HepG2 (cell line): ENCODE measurements at regions not wholly inside any gene's neighbourhood (a gene's known extent, or its start where the extent isn't known, plus 50 kb on each side); places are given as distances from the start of the nearest gene placed in this dataset.

Experiments used
- ATAC-seq: fragments of 200-7000 bp; cut with Tn5 transposase; 3 replicates; pipeline ENCODE4 v1.9.1; 2020; ENCODE audit warnings: mild to moderate bottlenecking, moderate library complexity
- BruUV-seq: library from RNA; stranded (reverse); fragments of 400-500 nt; replicated peaks from 2 replicates; lab custom pipeline; 2021; lab: Mats Ljungman, UMichigan
- CTCF ChIA-PET: fragments of 300-600 bp; formaldehyde crosslinking; extraction: SDS; loops from one replicate; lab custom pipeline; 2021; ENCODE audit warnings: low total read pairs, inconsistent platforms, low intra/inter-chr PET ratio; lab: Yijun Ruan, JAX
- POLR2A ChIA-PET: fragments of 350-600 bp; sonication (Branson Sonifier 250); formaldehyde crosslinking; loops from one replicate; lab custom pipeline; 2020; ENCODE audit warnings: antibody characterized with exemption, inconsistent platforms; lab: Yijun Ruan, JAX
- DNase-seq: peaks from one replicate; pipeline ENCODE4 v3.0.0-alpha.2; 2015; ENCODE audit warnings: low spot score
- FAIRE-seq: peaks from 3 replicates; lab custom pipeline; 2011; peaks lifted over from hg19 to GRCh38; lab: Jason Lieb, UNC
- H2AFZ ChIP-seq: one replicate; pipeline ENCODE4 v1.6.1; 2011; ENCODE audit warnings: low read length, inconsistent platforms
- H3K27ac ChIP-seq: fragments of 300-600 bp; 3 replicates; pipeline ENCODE4 v1.8.0; 2011; ENCODE audit warnings: mixed run types, mild to moderate bottlenecking, mixed read lengths, low read length, inconsistent platforms; ENCODE audit not compliant: insufficient read depth; ENCODE audit errors: extremely low read length
- H3K27me3 ChIP-seq, 2 experiments: fragments of 200-600 bp in 1 of 2; 2 replicates in 1 of 2; 3 replicates in 1 of 2; pipeline versions ENCODE4 v1.6.0 to v1.8.0; 2011; ENCODE audit warnings: low read length in 2 of 2, mild to moderate bottlenecking in 2 of 2, moderate library complexity in 2 of 2, inconsistent platforms in 1 of 2; ENCODE audit not compliant: insufficient read depth in 2 of 2, control insufficient read depth in 1 of 2
- H3K36me3 ChIP-seq, 2 experiments: fragments of 200-600 bp in 1 of 2; replicated peaks in 1 of 2; 2 replicates in 1 of 2; 3 replicates in 1 of 2; pipeline versions ENCODE4 v1.5.1 to v1.8.0; 2011; ENCODE audit warnings: low read length in 2 of 2, inconsistent platforms in 1 of 2; ENCODE audit not compliant: insufficient read depth in 2 of 2, control insufficient read depth in 1 of 2
- H3K4me1 ChIP-seq: 2 replicates; pipeline ENCODE4 v1.5.1; 2012; ENCODE audit warnings: low read length, inconsistent platforms; ENCODE audit not compliant: insufficient read depth
- H3K4me2 ChIP-seq: 2 replicates; pipeline ENCODE4 v1.6.0; 2011; ENCODE audit warnings: low read depth, low read length, inconsistent platforms
- H3K4me3 ChIP-seq, 3 experiments: fragments of 200-600 bp in 1 of 3; sonication (generic), shearing (Covaris generic) in 1 of 3; replicated peaks in 1 of 3; 2 replicates each; pipeline ENCODE4 v1.5.1; 2011 to 2016; ENCODE audit warnings: low read length in 3 of 3, inconsistent platforms in 2 of 3, low read depth in 2 of 3, mild to moderate bottlenecking in 2 of 3, control low read depth in 1 of 3, mixed read lengths in 1 of 3; ENCODE audit not compliant: insufficient read depth in 1 of 3
- H3K79me2 ChIP-seq: one replicate; pipeline ENCODE4 v1.6.1; 2011; ENCODE audit warnings: low read length, inconsistent platforms; ENCODE audit not compliant: insufficient read depth
- H3K9ac ChIP-seq: 2 replicates; pipeline ENCODE4 v1.6.0; 2011; ENCODE audit warnings: mild to moderate bottlenecking, low read depth, low read length, inconsistent platforms; ENCODE audit not compliant: insufficient read depth
- H3K9me3 ChIP-seq: 2 replicates; pipeline ENCODE4 v1.5.1; 2012; ENCODE audit warnings: mild to moderate bottlenecking, low read length
- H4K20me1 ChIP-seq: 2 replicates; pipeline ENCODE4 v1.6.0; 2011; ENCODE audit warnings: inconsistent platforms, mild to moderate bottlenecking, low read length, moderate library complexity; ENCODE audit not compliant: insufficient read depth
- CREB1 ChIP-seq, 2 experiments: fragments of 450-650 bp in 1 of 2; IDR thresholded peaks; 2 replicates each; pipeline ENCODE4 v1.6.1; 2016 to 2017; ENCODE audit warnings: control low read depth in 1 of 2, mild to moderate bottlenecking in 1 of 2, missing compliant biosample characterization in 1 of 2, missing genetic modification characterization in 1 of 2
- GTF3A ChIP-seq: sonication (generic); formaldehyde crosslinking; conservative IDR thresholded peaks from 2 replicates; pipeline ENCODE4 v1.4.0; 2020; ENCODE audit warnings: mild to moderate bottlenecking, missing genetic modification reagents
- JDP2 ChIP-seq: sonication (generic); formaldehyde crosslinking; IDR thresholded peaks from 2 replicates; pipeline ENCODE4 v1.8.1; 2022; ENCODE audit warnings: missing genetic modification reagents, borderline replicate concordance
- ONECUT2 ChIP-seq: sonication (generic); formaldehyde crosslinking; IDR thresholded peaks from 2 replicates; pipeline ENCODE4 v1.4.0; 2020; ENCODE audit warnings: missing genetic modification reagents
- POGZ ChIP-seq: sonication (generic); formaldehyde crosslinking; IDR thresholded peaks from 2 replicates; pipeline ENCODE4 v1.4.0; 2020; ENCODE audit warnings: mild to moderate bottlenecking, missing genetic modification reagents
- RARA ChIP-seq: IDR thresholded peaks from 2 replicates; pipeline ENCODE4 v1.6.1; 2016; ENCODE audit warnings: missing genetic modification reagents, missing compliant biosample characterization
- RBAK ChIP-seq: sonication (generic); formaldehyde crosslinking; IDR thresholded peaks from 2 replicates; pipeline ENCODE4 v1.5.1; 2020; ENCODE audit warnings: mild to moderate bottlenecking, missing genetic modification reagents
- SKI ChIP-seq: fragments of 450-650 bp; IDR thresholded peaks from one replicate; pipeline ENCODE4 v1.6.1; 2018; ENCODE audit warnings: mild to moderate bottlenecking; ENCODE audit not compliant: partially characterized antibody
- SRF ChIP-seq: IDR thresholded peaks from 2 replicates; pipeline ENCODE4 v1.6.1; 2011; ENCODE audit warnings: mild to moderate bottlenecking, low read depth, low read length, moderate library complexity
- ZBTB21 ChIP-seq: sonication (generic); formaldehyde crosslinking; IDR thresholded peaks from 2 replicates; pipeline ENCODE4 v1.4.0; 2020; ENCODE audit warnings: missing genetic modification reagents
- ZNF33A ChIP-seq: sonication (generic); formaldehyde crosslinking; IDR thresholded peaks from 2 replicates; pipeline ENCODE4 v1.5.1; 2020; ENCODE audit warnings: missing genetic modification reagents, mild to moderate bottlenecking, moderate library complexity, borderline replicate concordance
- ZNF616 ChIP-seq: sonication (generic); formaldehyde crosslinking; IDR thresholded peaks from 2 replicates; pipeline ENCODE4 v1.5.0; 2020; ENCODE audit warnings: low read depth, mild to moderate bottlenecking, missing genetic modification reagents
- ZSCAN21 ChIP-seq: sonication (generic); formaldehyde crosslinking; IDR thresholded peaks from 2 replicates; pipeline ENCODE4 v1.8.0; 2022; ENCODE audit warnings: mild to moderate bottlenecking, missing genetic modification reagents, moderate library complexity, borderline replicate concordance
- in situ Hi-C: cut with HindIII; loops from 2 replicates; pipeline ENCODE4 v1.10.0; 2017; ENCODE audit warnings: low pct_unique_long_range_greater_than_20kb; ENCODE audit not compliant: extremely low pct_ligation_motif_present
- intact Hi-C: fragments of 100-400 bp; cut with micrococcal nuclease; formaldehyde crosslinking; loops from one replicate; pipeline ENCODE4 v1.10.0; 2022; ENCODE audit not compliant: unreplicated experiment
- TF ChIP-seq, protein P1 (sequence below): sonication (generic); formaldehyde crosslinking; IDR thresholded peaks from 2 replicates; pipeline ENCODE4 v1.9.0; 2022; ENCODE audit warnings: low read depth, missing genetic modification reagents
- TF ChIP-seq, protein P2 (sequence below): sonication (generic); formaldehyde crosslinking; conservative IDR thresholded peaks from 2 replicates; pipeline ENCODE4 v1.4.0; 2020; ENCODE audit warnings: missing genetic modification reagents
- TF ChIP-seq, protein P3 (sequence below): sonication (generic); formaldehyde crosslinking; IDR thresholded peaks from 2 replicates; pipeline ENCODE4 v1.4.0; 2020; ENCODE audit warnings: mild to moderate bottlenecking, missing genetic modification reagents
- TF ChIP-seq, protein P4 (sequence below): sonication (generic); formaldehyde crosslinking; IDR thresholded peaks from 2 replicates; pipeline ENCODE4 v1.8.1; 2023; ENCODE audit warnings: missing genetic modification reagents, mild to moderate bottlenecking, borderline replicate concordance

DNA sequence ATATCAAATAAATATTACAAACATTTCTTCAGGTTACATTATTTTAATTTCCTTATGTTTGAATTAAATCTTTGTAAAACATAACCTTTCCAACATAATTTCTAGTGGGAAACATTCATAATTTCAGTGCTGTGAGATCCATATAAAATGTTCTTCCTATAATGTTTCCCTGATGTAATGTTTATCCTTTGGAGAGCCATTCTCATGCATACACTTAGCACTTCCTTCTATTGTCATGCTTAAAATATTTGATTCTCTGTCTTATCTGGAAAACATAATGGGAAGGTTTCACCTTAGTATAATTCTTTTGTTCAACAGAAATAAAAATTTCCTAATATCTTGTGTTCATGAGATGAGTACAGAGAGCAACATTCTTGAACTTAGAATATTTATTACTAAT lies 472.5 kb downstream of the ADAMTS20 start:
- ATAC-seq: no peak
- Histone ChIP-seq H4K20me1 (no peaks in the 10 kb centered on the region), H3K4me3 (no peak overlapping the region), H3K36me3 (no peaks in the 10 kb centered on the region), H3K27me3 (no peaks in the 10 kb centered on the region), H3K79me2 (no peaks in the 10 kb centered on the region), H3K4me1 (no peaks in the 10 kb centered on the region), H3K4me2 (no peak overlapping the region), H3K9me3 (peaks cover 14% of the 10 kb centered on the region), H3K9ac (no peak overlapping the region), H3K27ac (no peak overlapping the region), H2AFZ (no peak overlapping the region)
- no peak for FAIRE-seq
- no peak for DNase-seq
- in situ Hi-C loops (no loop called here), intact Hi-C loops (no loop called here)
- no TSS peak for BruUV-seq
- ChIA-PET POLR2A (no interaction called here), CTCF (no interaction called here)
- no peak for TF ChIP-seq CREB1 (IDR thresholded peaks at IDR 0.05)
- no peak for TF ChIP-seq CREB1 (CRISPR knock-in tag; IDR thresholded peaks at IDR 0.05)
- no peak for TF ChIP-seq ONECUT2 (CRISPR knock-in tag)
- no peak for TF ChIP-seq ZNF616 (CRISPR knock-in tag)
- TF ChIP-seq ZSCAN21 (CRISPR knock-in tag): no peak
- TF ChIP-seq SRF: no peak
- TF ChIP-seq, protein P1, sequence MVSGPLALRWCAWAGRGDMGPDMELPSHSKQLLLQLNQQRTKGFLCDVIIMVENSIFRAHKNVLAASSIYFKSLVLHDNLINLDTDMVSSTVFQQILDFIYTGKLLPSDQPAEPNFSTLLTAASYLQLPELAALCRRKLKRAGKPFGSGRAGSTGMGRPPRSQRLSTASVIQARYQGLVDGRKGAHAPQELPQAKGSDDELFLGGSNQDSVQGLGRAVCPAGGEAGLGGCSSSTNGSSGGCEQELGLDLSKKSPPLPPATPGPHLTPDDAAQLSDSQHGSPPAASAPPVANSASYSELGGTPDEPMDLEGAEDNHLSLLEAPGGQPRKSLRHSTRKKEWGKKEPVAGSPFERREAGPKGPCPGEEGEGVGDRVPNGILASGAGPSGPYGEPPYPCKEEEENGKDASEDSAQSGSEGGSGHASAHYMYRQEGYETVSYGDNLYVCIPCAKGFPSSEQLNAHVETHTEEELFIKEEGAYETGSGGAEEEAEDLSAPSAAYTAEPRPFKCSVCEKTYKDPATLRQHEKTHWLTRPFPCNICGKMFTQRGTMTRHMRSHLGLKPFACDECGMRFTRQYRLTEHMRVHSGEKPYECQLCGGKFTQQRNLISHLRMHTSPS (CRISPR knock-in tag): no peak
- no peak for TF ChIP-seq JDP2 (CRISPR knock-in tag)
- TF ChIP-seq SKI: no peak
- no peak for TF ChIP-seq POGZ
- TF ChIP-seq GTF3A (CRISPR knock-in tag): no peak
- TF ChIP-seq, protein P2, sequence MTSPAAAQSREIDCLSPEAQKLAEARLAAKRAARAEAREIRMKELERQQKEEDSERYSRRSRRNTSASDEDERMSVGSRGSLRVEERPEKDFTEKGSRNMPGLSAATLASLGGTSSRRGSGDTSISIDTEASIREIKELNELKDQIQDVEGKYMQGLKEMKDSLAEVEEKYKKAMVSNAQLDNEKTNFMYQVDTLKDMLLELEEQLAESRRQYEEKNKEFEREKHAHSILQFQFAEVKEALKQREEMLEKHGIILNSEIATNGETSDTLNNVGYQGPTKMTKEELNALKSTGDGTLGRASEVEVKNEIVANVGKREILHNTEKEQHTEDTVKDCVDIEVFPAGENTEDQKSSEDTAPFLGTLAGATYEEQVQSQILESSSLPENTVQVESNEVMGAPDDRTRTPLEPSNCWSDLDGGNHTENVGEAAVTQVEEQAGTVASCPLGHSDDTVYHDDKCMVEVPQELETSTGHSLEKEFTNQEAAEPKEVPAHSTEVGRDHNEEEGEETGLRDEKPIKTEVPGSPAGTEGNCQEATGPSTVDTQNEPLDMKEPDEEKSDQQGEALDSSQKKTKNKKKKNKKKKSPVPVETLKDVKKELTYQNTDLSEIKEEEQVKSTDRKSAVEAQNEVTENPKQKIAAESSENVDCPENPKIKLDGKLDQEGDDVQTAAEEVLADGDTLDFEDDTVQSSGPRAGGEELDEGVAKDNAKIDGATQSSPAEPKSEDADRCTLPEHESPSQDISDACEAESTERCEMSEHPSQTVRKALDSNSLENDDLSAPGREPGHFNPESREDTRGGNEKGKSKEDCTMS (CRISPR knock-in tag): no peak
- TF ChIP-seq RARA: no peak
- TF ChIP-seq ZBTB21: no peak
- TF ChIP-seq RBAK (CRISPR knock-in tag): no peak
- TF ChIP-seq, protein P3, sequence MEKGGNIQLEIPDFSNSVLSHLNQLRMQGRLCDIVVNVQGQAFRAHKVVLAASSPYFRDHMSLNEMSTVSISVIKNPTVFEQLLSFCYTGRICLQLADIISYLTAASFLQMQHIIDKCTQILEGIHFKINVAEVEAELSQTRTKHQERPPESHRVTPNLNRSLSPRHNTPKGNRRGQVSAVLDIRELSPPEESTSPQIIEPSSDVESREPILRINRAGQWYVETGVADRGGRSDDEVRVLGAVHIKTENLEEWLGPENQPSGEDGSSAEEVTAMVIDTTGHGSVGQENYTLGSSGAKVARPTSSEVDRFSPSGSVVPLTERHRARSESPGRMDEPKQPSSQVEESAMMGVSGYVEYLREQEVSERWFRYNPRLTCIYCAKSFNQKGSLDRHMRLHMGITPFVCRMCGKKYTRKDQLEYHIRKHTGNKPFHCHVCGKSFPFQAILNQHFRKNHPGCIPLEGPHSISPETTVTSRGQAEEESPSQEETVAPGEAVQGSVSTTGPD (CRISPR knock-in tag): no peak
- no peak for TF ChIP-seq ZNF33A (CRISPR knock-in tag)
- TF ChIP-seq, protein P4, sequence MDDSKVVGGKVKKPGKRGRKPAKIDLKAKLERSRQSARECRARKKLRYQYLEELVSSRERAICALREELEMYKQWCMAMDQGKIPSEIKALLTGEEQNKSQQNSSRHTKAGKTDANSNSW (CRISPR knock-in tag): no peak
